B cell (primary cell): ENCODE measurements at regions not wholly inside any gene's neighbourhood (a gene's known extent, or its start where the extent isn't known, plus 50 kb on each side); places are given as distances from the start of the nearest gene placed in this dataset.

Source experiments
- ATAC-seq: fragments of 200-7000 bp; cut with Tn5 transposase; one replicate; pipeline ENCODE4 v1.10.0; 2021; ENCODE audit warnings: low read depth, mild to moderate bottlenecking, moderate number of reproducible peaks, moderate library complexity
- CTCF ChIA-PET: fragments of 350-600 bp; sonication (Branson Sonifier 250); formaldehyde crosslinking; loops from one replicate; lab custom pipeline; 2021; ENCODE audit warnings: antibody characterized with exemption, inconsistent platforms; lab: Charles Lee
- POLR2A ChIA-PET: fragments of 350-600 bp; sonication (Branson Sonifier 250); formaldehyde crosslinking; loops from one replicate; lab custom pipeline; 2021; ENCODE audit warnings: antibody characterized with exemption; lab: Charles Lee
- DNase-seq: peaks from one replicate; pipeline ENCODE4 v3.0.0; 2013
- H2AFZ ChIP-seq: 2 replicates; pipeline ENCODE4 v1.6.1; 2012; ENCODE audit warnings: mild to moderate bottlenecking, low read depth, low read length; ENCODE audit not compliant: insufficient read depth, poor library complexity, severe bottlenecking
- H3K27ac ChIP-seq, 2 donors: 1 replicate in 1 of 2; 2 replicates in 1 of 2; pipeline ENCODE4 v1.5.1; 2012 to 2013; ENCODE audit warnings: low read length in 2 of 2, mild to moderate bottlenecking in 2 of 2, moderate library complexity in 1 of 2
- H3K27me3 ChIP-seq, 4 experiments: fragments of 200-600 bp in 1 of 4; sonication (generic) in 1 of 4; replicated peaks in 1 of 4; 1 replicate in 2 of 4; 2 replicates in 2 of 4; pipeline versions ENCODE4 v1.6.1 to v1.7.0; 2013 to 2016; ENCODE audit warnings: low read length in 3 of 4, mild to moderate bottlenecking in 2 of 4, mixed read lengths in 1 of 4, moderate library complexity in 1 of 4; ENCODE audit not compliant: insufficient read depth in 4 of 4, control insufficient read depth in 3 of 4; ENCODE audit errors: control extremely low read depth in 1 of 4
- H3K36me3 ChIP-seq, 2 experiments: replicated peaks in 1 of 2; 1 replicate in 1 of 2; 2 replicates in 1 of 2; pipeline versions ENCODE4 v1.6.1 to v1.7.1; 2013; ENCODE audit warnings: low read length in 1 of 2; ENCODE audit not compliant: insufficient read depth in 2 of 2, control insufficient read depth in 1 of 2; ENCODE audit errors: control extremely low read depth in 1 of 2, extremely low read depth in 1 of 2
- H3K4me1 ChIP-seq, 2 donors: fragments of 200-600 bp in 1 of 2; sonication (generic) in 1 of 2; 1 replicate in 1 of 2; 2 replicates in 1 of 2; pipeline versions ENCODE4 v1.5.1 to v1.6.1; 2013 to 2017; ENCODE audit warnings: low read length in 2 of 2; ENCODE audit not compliant: control insufficient read depth in 2 of 2, insufficient read depth in 2 of 2
- H3K4me2 ChIP-seq: replicated peaks from 2 replicates; pipeline ENCODE3; 2012; ENCODE audit warnings: mild to moderate bottlenecking, low read depth, low read length; ENCODE audit not compliant: poor library complexity, severe bottlenecking
- H3K4me3 ChIP-seq, 5 experiments: fragments of 200-600 bp in 1 of 5; sonication (generic) in 1 of 5; 1 replicate in 3 of 5; 2 replicates in 2 of 5; pipeline versions ENCODE4 v1.5.1 to v1.7.0; 2011 to 2016; ENCODE audit warnings: low read length in 4 of 5, mild to moderate bottlenecking in 4 of 5, low read depth in 2 of 5, control low read depth in 1 of 5, moderate library complexity in 1 of 5; ENCODE audit not compliant: insufficient read depth in 1 of 5; ENCODE audit errors: control extremely low read depth in 1 of 5, extremely low read depth in 1 of 5
- H3K79me2 ChIP-seq: fragments of 200-600 bp; sonication (generic); one replicate; pipeline ENCODE4 v1.6.0; 2016; ENCODE audit warnings: low read length; ENCODE audit not compliant: control insufficient read depth, insufficient read depth
- H3K9ac ChIP-seq: fragments of 200-600 bp; sonication (generic); 2 replicates; pipeline ENCODE4 v1.6.1; 2017; ENCODE audit warnings: mild to moderate bottlenecking, low read length, moderate library complexity
- H3K9me3 ChIP-seq, 3 donors: one replicate each; pipeline versions ENCODE4 v1.6.1 to v1.7.1; 2013; ENCODE audit warnings: low read length in 2 of 3; ENCODE audit not compliant: control insufficient read depth in 2 of 3, insufficient read depth in 1 of 3; ENCODE audit errors: control extremely low read depth in 1 of 3
- H4K20me1 ChIP-seq: 2 replicates; pipeline ENCODE4 v1.6.0; 2012; ENCODE audit warnings: mild to moderate bottlenecking, low read length; ENCODE audit not compliant: insufficient read depth, control insufficient read depth, poor library complexity, severe bottlenecking
- H3K27ac Mint-ChIP-seq: one replicate; pipeline ENCODE4 v1.8.0; 2021; ENCODE audit warnings: mixed read lengths
- H3K27me3 Mint-ChIP-seq: one replicate; pipeline ENCODE4 v1.8.0; 2021; ENCODE audit warnings: mixed read lengths
- H3K4me1 Mint-ChIP-seq: one replicate; pipeline ENCODE4 v1.8.0; 2021; ENCODE audit warnings: mixed read lengths
- H3K4me3 Mint-ChIP-seq: one replicate; pipeline ENCODE4 v1.8.0; 2021; ENCODE audit warnings: mixed read lengths
- H3K9me3 Mint-ChIP-seq: one replicate; pipeline ENCODE4 v1.8.0; 2022; ENCODE audit warnings: mixed read lengths; ENCODE audit not compliant: insufficient read depth
- CTCF ChIP-seq: fragments of 200-600 bp; IDR thresholded peaks from one replicate; pipeline ENCODE4 v1.8.0; 2022; ENCODE audit warnings: antibody characterized with exemption, mild to moderate bottlenecking
- EZH2 ChIP-seq: IDR thresholded peaks from 2 replicates; pipeline ENCODE4 v1.6.1; 2012; ENCODE audit warnings: borderline replicate concordance, low read depth, mild to moderate bottlenecking, moderate library complexity, low read length; ENCODE audit not compliant: insufficient read depth, poor library complexity, severe bottlenecking
- WGBS: methylation state at CpG from one replicate; pipeline ENCODE4 v1.1.5; 2013; ENCODE audit warnings: missing lambda C conversion rate; ENCODE audit not compliant: insufficient coverage; 5-methylcytosine and 5-hydroxymethylcytosine counted together
- intact Hi-C: fragments of 100-400 bp; cut with micrococcal nuclease; formaldehyde crosslinking; loops from one replicate; pipeline ENCODE4 v1.10.0; 2022

GRCh38 chr21:23039846-23040245, 2041.6 kb downstream of the NCAM2 start:
- no peaks in the 10 kb centered on the region for H3K79me2 ChIP-seq
- intact Hi-C loops, result no loop called here

GRCh38 chr21:23045955-23046354, 2047.7 kb downstream of the NCAM2 start:
- Histone ChIP-seq H3K9ac (no peak overlapping the region), H3K4me3 (no peak overlapping the region), H3K4me2 (no peak overlapping the region), H2AFZ (no peak overlapping the region), H3K9me3 (no peaks in the 10 kb centered on the region), H3K4me1 (no peaks in the 10 kb centered on the region), H3K27ac (no peak overlapping the region), H3K79me2 (no peaks in the 10 kb centered on the region), H3K36me3 (no peaks in the 10 kb centered on the region), H4K20me1 (no peaks in the 10 kb centered on the region), H3K27me3 (no peaks in the 10 kb centered on the region)
- POLR2A ChIA-PET, result no interaction called here
- CTCF ChIA-PET, result no interaction called here
- no peak overlapping the region for H3K4me3 Mint-ChIP-seq
- intact Hi-C loops, result no loop called here
- H3K4me1 Mint-ChIP-seq, result no peaks in the 10 kb centered on the region
- TF ChIP-seq CTCF (no peak), EZH2 (no peak)
- H3K27ac Mint-ChIP-seq, result no peak overlapping the region
- DNase-seq (no peak), ATAC-seq (no peak)
- WGBS, result 100% methylated on average over 1 of the region's 1 CpG
- no peaks in the 10 kb centered on the region for H3K27me3 Mint-ChIP-seq
- H3K9me3 Mint-ChIP-seq, result no peaks in the 10 kb centered on the region

More at GRCh38 chr21:23039846-23040245, 2041.6 kb downstream of the NCAM2 start:
- Histone ChIP-seq H2AFZ (no peak overlapping the region), H3K4me1 (no peaks in the 10 kb centered on the region), H3K9me3 (no peaks in the 10 kb centered on the region), H3K27ac (no peak overlapping the region), H3K9ac (no peak overlapping the region), H3K4me2 (no peak overlapping the region), H3K36me3 (no peaks in the 10 kb centered on the region), H4K20me1 (no peaks in the 10 kb centered on the region), H3K4me3 (no peak overlapping the region), H3K27me3 (no peaks in the 10 kb centered on the region)
- no peak for DNase-seq
- TF ChIP-seq EZH2, result no peak
- no peak for TF ChIP-seq CTCF
- ATAC-seq, result no peak
- no peak overlapping the region for H3K27ac Mint-ChIP-seq
- CTCF ChIA-PET, result no interaction called here
- H3K9me3 Mint-ChIP-seq, result no peaks in the 10 kb centered on the region
- no peak overlapping the region for H3K4me3 Mint-ChIP-seq
- no peaks in the 10 kb centered on the region for H3K4me1 Mint-ChIP-seq
- POLR2A ChIA-PET, result no interaction called here
- 90% methylated on average over 2 of the region's 7 CpGs for WGBS
- H3K27me3 Mint-ChIP-seq, result no peaks in the 10 kb centered on the region
